GM21390 (cell line): ENCODE measurements at regions not wholly inside any gene's neighbourhood (a gene's known extent, or its start where the extent isn't known, plus 50 kb on each side); places are given as distances from the start of the nearest gene placed in this dataset.
A peak's percentile ranks its signal among the peaks of the same experiment; 100 is the strongest.

ENCODE experiments used
- ATAC-seq: cut with Tn5 transposase; IDR thresholded peaks from one replicate; pipeline ENCODE4 v1.9.1; 2021; ENCODE audit not compliant: unreplicated experiment

DNA sequence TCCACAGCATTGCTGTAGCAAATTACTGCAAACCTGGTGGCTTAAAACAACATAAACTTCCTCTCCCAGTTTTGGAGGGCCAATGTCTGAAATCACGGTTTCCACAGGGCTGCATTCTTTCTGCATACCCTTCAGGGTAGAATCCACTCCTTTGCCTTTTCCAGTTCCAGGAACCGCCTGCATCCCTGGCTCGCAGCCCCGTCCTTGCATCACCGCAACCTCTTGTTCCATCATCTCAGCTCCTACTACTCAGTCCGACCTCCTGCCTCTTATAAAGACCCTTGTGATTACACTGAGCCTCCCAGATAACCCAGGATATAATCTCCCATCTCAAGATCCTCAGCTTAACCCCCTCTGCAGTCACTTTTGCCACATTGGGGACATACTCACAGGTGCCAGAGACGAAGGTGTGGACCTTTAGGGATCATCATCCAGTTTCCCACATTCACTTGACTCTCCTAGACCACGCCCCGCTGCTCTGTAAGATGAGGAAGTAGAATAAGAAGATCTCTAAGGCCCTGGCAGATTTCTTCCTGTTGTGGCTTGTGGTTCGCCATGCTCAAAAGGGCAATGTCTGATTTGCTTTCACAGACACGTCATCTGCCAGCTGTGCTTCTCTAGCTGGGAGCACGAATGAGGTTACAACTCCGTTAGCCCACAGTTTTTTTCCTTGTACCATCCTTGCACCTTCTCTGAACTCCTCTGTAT lies 103.6 kb upstream of the AGAP1 start:
- peak; percentile 73 for ATAC-seq

GRCh38 chr2:235390816-235391194 lies 103.0 kb upstream of the AGAP1 start:
- ATAC-seq, result no peak

- no peak for ATAC-seq
These were observed 101.8 kb upstream of the AGAP1 start for GRCh38 chr2:235391921-235392615.

DNA sequence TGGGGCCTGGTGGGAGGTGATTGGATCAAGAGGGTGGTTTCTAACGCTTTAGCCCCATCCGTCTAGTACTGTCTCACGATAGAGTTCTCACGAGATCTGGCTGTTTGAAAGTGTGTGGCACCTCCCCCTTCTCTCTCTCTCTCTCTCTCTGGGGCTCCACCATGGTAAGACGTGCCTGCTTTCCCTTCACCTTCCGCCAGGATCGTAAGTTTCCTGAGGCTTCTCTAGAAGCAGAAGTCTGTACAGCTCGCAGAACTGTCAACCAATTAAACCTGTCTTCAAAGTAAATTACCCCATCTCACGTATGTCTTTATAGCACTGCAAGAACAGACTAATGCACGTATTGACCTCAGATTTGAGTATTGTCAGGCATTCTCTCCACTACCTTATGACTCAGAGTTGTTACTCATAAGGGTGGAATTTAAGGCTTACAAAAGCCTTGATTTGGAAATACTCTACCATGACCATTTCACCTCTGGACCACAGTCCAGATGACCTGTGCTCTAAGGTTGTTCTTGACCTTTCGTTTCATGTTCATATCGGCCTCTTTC lies 99.5 kb upstream of the AGAP1 start:
- no peak for ATAC-seq

- ATAC-seq, result no peak
These were observed 97.6 kb upstream of the AGAP1 start for GRCh38 chr2:235396071-235396846.

GRCh38 chr2:235398321-235398720 lies 95.5 kb upstream of the AGAP1 start:
- ATAC-seq, result no peak

DNA sequence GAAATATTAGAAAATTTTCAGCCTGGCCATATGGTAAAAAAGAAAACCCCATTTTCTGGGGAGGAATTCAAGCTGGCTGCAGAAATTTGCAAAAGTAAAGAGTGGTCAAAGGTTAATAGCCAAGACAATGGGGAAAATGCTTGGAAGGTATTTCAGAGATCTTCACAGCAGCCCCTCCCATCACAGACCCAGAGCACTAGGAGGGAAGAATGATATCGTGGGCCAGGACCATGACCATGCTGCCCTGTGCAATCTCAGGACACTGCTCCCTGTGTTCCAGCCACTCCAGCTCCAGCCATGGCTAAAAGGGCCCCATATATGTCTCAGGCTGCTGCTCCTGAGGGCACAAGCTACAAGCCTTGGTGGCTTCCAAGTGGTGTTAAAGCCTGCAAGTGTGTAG lies 93.9 kb upstream of the AGAP1 start:
- no peak for ATAC-seq

DNA sequence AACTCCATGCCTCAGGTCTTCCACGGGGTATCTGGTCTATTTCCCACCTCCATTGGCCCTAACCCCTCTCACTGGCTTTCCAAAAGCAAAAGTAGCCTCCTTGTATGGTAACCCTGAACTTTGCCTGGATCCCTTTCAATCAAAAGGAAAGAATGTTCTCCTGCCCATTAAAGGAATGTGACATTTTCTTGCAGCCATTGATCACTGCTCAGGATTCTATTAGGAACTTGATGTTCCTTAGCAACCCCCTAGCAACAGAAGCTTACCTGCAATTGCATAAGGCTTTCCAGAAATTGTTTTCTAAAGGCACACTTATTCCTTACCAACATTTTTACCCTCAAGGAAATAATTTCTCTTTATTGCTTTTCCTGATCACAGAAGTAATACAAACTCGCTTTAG lies 91.4 kb upstream of the AGAP1 start:
- no peak for ATAC-seq

- ATAC-seq, result no peak
These were observed 88.1 kb upstream of the AGAP1 start for GRCh38 chr2:235405612-235406361.

DNA sequence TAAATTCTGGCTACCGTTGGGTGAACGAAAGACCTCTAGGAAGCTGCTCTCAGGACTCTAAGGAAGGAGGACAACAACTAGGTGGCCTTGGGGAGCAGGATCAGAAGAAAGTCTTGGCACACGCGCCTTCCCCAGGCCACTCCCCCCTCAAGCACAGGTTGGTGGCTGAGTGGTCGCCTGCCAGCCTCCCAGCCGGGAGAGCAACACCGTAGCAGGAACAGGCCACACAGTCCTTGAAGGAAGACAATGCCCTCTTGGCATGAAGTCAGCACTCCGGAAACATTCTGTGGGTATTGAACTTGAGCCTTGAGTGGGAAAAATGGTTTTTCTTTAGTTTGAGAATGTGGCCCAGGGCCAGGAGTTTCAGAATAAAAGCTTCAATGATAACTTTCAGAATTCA lies 87.4 kb upstream of the AGAP1 start:
- ATAC-seq, result no peak

GRCh38 chr2:235411905-235412485 lies 81.8 kb upstream of the AGAP1 start:
- ATAC-seq, result no peak

- ATAC-seq, result no peak
These were observed 80.8 kb upstream of the AGAP1 start for GRCh38 chr2:235413064-235413463.

GRCh38 chr2:235414422-235414821 lies 79.4 kb upstream of the AGAP1 start:
- ATAC-seq, result no peak

DNA sequence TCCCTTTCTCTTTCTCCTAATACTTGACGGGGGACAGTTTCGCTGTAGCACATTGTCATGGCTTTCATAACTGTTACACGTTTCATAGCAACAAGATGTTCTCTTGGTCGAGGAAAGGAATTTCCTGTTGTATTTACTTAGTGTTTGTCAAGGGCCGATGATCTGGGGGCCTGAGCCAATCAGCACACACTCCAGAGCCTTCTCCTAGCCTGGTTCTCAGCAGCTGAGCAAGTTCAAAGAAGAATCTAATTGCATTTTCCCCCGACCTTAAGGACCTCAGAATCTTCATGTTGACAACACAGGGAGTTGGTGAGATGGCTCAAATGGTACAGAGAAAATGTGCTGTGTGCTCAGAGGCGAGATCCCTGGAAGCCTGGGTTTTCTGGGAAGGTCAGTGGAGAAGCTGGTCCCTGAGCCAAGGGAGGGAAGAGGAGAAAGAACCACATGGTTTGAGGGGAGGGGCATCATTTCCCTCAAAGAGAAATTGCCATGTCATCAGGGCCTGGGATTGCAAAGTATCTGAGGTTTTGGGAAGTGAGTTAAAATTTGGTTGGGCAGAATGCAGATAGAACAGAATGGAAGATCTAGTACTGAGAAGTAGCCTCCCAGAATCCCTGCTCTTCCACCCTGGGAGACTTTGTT lies 76.9 kb upstream of the AGAP1 start:
- ATAC-seq, result no peak

DNA sequence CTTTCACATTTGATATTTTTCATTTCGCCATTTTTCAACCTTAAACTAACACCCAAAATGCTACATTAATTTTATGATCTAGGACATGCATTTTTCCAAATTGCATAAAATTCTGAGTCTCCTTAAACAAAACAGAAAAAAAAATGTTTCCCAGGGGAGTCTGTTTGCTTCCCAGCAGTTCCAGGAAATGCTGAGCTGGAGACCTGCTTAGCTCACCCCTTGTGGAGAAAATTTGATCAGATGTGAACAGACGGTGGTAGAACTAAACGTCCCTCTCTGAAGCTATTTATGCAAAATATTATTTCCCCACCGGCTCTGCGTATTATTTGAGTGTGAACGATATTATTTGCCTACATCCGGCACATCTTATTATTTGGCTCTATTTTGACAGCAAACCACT lies 74.9 kb upstream of the AGAP1 start:
- ATAC-seq, result no peak

GRCh38 chr2:235419996-235420395 lies 73.8 kb upstream of the AGAP1 start:
- ATAC-seq, result no peak

DNA sequence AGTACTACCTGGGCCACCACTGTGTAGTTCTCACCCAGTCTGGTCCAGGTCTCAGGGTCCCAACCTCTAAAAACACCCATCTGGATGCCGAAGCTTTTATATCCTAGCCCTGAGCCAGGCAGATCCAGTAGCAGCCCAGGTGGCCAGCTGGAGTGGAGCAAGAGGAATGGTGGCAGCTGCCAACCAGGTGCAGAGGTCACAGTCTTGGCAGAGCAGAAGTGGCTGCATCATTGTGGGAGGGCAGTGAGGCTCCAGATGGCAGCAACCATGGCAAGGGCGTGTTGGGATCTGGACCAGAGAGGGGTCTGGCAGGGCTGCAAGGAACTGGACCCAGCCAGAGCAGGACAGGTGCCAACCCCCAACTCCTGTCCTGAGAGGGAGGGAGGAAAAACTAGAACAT lies 72.2 kb upstream of the AGAP1 start:
- ATAC-seq, result no peak

DNA sequence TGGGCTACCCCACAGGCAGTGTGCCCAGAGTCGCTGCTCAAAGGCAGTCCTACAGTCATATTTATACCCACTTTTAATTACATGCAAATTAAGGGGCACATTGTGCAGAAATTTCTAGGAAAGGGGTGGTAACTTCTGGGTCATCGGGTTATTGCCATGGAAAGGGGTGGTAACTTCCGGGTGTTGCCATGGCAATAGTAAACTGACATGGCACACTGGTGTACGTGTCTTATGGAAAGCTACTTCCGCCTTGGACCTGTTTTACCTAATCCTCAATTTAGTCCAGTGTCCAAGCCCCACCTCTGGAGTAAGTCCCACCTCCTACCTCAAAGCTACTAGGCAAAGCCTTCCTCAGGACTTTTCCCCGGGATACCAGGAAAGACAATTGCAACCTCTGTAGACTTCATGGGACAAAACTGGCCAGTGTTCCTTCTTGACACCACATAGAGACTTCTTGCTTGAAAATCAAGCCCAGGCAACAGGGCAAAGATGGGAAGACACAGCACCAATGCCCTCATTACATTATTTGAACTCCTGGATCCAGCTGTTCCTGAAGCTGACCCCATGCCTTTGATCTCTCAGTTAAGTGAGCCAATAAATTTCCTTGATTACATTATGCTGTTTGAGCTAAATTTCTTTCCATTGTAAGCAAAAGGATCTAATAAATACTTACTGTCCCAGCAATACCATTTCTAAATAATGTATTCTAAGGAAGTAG lies 63.3 kb upstream of the AGAP1 start:
- no peak for ATAC-seq

GRCh38 chr2:235432741-235433520 lies 60.9 kb upstream of the AGAP1 start:
- no peak for ATAC-seq
